WERI-Rb-1 (cell line): ENCODE measurements at regions not wholly inside any gene's neighbourhood (a gene's known extent, or its start where the extent isn't known, plus 50 kb on each side); places are given as distances from the start of the nearest gene placed in this dataset.

Experiments used
- DNase-seq: peaks from one replicate; pipeline ENCODE4 v3.0.0-alpha.2; 2020
- H3K27ac ChIP-seq: fragments of 250-450 bp; sonication (Bioruptor Pico); 2 replicates; pipeline ENCODE4 v1.5.1; 2020; ENCODE audit warnings: mild to moderate bottlenecking, moderate library complexity
- H3K27me3 ChIP-seq: fragments of 250-450 bp; sonication (Bioruptor Pico); 2 replicates; pipeline ENCODE4 v1.5.1; 2021; ENCODE audit warnings: mild to moderate bottlenecking, low read depth, moderate library complexity; ENCODE audit not compliant: insufficient read depth, severe bottlenecking
- H3K36me3 ChIP-seq: fragments of 250-450 bp; sonication (Bioruptor Pico); 2 replicates; pipeline ENCODE4 v1.5.1; 2020; ENCODE audit warnings: mild to moderate bottlenecking, moderate library complexity
- H3K4me3 ChIP-seq: 2 replicates; pipeline ENCODE4 v1.5.1; 2011; ENCODE audit warnings: low read depth, mild to moderate bottlenecking, control low read depth, low read length
- H3K9me3 ChIP-seq: fragments of 250-450 bp; sonication (Bioruptor Pico); 2 replicates; pipeline ENCODE4 v1.5.1; 2021; ENCODE audit warnings: mild to moderate bottlenecking, moderate library complexity; ENCODE audit not compliant: severe bottlenecking
- CTCF ChIP-seq: IDR thresholded peaks from 2 replicates; pipeline ENCODE4 v1.5.1; 2011; ENCODE audit warnings: low read depth, mild to moderate bottlenecking, control low read depth, inconsistent platforms, low read length

DNA sequence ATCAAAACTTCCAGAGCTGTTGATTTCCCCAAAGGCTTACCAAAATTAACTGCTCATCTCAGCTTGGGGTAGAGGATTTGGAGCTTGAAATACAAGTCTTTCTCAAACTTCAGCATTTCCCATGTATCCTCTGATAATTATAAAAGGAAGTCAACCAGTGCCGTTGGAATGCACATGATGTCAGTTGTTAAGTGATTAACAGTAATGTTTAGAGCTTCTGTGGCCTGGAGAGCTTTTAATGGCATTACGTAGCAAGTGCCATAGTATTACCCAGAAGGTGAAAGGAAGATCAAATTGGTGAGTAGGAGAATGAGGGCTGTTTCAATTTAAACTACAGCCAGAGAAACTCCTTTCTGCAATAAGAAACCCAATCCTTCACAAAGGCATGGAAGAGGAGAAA, 62.5 kb upstream of the PTPRR start:
- Histone ChIP-seq H3K27me3 (no peaks in the 10 kb centered on the region), H3K36me3 (no peaks in the 10 kb centered on the region), H3K27ac (no peak overlapping the region), H3K4me3 (no peak overlapping the region), H3K9me3 (no peaks in the 10 kb centered on the region)
- no peak for TF ChIP-seq CTCF
- no peak for DNase-seq

GRCh38 chr12:70982286-70982685, 61.7 kb upstream of the PTPRR start:
- no peaks in the 10 kb centered on the region for H3K36me3 ChIP-seq
- no peak overlapping the region for H3K4me3 ChIP-seq
- no peak overlapping the region for H3K27ac ChIP-seq
- TF ChIP-seq CTCF = no peak
- DNase-seq = no peak
- H3K9me3 ChIP-seq = no peaks in the 10 kb centered on the region
- no peaks in the 10 kb centered on the region for H3K27me3 ChIP-seq

DNA sequence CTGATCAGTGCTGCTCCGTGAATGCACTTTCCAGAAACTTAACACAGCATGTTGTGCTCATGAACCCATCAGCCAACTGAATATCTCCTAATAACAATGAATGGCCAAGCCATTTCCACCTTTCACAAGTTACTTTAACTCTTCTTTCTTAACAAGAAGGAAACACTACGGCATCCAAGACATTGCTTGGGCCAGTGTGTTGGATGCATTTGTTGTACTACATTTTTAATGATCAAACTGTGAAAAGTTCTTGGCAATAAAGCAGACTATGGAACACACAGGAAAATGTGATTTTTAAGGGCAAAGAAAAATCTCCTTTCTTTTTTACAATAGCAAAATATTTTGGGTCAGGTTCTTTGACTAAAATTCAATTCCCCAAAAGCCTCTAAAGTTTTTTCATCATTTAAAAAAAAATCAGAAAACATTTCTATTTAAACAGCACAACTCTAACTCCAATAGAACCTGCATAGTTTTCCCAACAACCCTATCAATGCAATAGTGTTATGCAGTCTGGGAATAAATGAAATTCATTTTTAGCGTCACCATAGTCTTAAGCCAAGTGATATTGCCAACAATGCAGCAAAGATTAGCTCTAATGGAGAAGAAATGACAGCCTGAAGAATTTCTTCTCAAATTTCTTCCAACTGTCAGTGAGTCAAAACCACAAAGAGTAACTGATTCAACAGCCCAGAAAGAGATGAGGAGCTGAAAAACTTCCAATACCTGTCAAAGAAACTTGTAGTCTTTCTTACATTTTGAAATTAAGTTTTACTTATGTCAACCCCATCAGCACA, 50.7 kb upstream of the PTPRR start:
- no peaks in the 10 kb centered on the region for H3K36me3 ChIP-seq
- H3K4me3 ChIP-seq = no peak overlapping the region
- no peaks in the 10 kb centered on the region for H3K9me3 ChIP-seq
- no peaks in the 10 kb centered on the region for H3K27me3 ChIP-seq
- no peak for DNase-seq
- TF ChIP-seq CTCF = no peak
- H3K27ac ChIP-seq = no peak overlapping the region
